ENCODE measurements at regions not wholly inside any gene's neighbourhood (a gene's known extent, or its start where the extent isn't known, plus 50 kb on each side); places are given as distances from the start of the nearest gene placed in this dataset.
"Not testable (repeated sequence)": the region's sequence is repeated elsewhere in the genome, so short reads cannot be mapped to it uniquely, and the experiment has no call there.

DNA sequence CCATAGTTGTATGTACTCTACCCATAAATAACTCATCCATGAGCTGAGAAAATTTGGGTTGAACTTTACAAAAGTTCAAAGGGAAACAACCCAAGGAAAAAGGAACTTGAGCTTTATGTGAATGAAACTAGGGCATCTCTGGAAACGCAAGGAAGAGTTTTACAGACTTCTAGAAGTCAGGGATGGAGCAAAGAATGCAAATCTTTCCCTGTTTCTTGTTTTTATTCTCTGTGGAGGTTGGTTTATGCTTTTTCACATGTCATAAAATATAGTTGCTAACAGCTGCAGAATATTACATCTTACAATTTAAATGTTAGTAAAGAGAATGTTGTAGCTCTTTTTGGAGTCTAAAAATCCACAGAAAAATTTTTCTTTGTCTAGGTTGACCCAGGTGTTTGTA, 754.1 kb downstream of the PCDH7 start:
- DNase-seq (ENCODE audit: low read depth in 2 of 2): no peak

DNA sequence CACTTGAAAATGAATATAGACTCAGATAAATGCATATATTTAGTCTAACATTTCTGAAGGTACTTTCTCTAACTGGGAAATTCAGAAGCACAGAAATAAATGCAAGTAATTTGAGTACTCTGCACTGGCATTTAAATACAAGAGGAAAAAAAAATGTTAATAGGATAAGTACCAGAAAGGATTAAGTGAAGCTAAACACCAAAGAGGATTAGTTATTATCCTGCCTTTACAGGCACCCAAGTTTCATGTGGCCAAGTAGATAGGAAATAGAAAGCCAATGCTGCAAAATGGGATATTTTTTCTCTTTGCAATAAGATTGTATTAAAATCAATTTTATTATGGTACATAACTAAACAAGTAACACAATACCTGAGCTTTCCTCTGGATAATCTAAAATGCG, 762.5 kb downstream of the PCDH7 start:
- DNase-seq (ENCODE audit: low read depth in 2 of 2): no peak

DNA sequence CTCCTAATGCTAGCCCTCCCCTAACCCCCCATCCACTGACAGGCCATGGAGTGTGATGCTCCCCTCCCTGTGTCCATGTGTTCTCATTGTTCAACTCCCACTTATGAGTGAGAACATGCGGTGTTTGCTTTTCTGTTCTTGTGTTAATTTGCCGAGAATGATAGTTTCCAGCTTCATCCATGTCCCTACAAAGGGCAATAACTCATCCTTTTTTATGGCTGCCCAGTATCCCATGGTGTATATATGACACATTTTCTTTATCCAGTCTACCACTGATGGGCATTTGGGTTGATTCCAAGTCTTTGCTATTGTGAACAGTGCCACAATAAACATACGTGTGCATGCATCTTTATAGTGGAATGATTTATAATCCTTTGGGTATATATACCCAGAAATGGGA, 779.0 kb downstream of the PCDH7 start:
- not testable (repeated sequence) for DNase-seq (ENCODE audit: low read depth in 2 of 2)

DNA sequence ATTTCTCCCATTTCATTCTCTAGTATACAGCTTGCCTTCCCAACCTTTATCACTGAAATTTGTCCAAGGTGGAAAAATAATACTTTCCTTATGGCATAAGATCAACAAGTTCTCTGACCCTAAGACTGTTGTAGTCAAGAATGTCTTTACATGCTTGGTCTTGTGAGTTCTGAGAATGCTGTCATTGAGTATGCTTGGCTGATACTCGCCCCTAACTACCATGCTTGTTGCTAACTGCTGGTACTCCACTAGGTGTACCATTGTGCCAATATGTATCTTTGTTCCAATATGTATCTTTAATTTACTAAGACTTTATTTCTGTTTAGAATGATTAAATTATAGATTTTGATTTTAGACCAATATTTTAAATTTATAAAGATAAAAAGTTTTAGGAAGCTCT, 796.4 kb downstream of the PCDH7 start:
- no peak for DNase-seq (ENCODE audit: low read depth in 2 of 2)

DNA sequence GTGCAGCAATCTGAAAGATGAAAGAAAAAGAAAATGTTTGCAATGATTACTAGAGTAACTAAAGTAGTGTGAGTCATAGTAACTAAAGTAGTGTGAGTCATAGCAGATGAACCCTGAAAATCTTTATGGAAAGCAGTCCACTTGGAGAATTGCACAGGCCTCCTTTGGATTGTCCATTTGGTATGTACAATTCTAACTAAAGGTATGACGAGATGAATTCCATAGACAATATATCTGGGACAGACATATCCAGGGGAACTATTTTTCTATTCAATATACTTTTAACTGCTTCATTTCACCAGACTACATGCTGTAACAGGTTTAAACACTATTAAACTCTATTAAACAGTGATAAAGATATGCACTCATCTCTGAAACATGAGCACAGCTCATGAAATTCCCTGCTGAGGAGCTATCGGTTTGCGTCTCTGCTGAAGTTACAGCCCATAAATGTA, 798.7 kb downstream of the PCDH7 start:
- DNase-seq (ENCODE audit: low read depth in 2 of 2): peak; percentile 9 to 14

DNA sequence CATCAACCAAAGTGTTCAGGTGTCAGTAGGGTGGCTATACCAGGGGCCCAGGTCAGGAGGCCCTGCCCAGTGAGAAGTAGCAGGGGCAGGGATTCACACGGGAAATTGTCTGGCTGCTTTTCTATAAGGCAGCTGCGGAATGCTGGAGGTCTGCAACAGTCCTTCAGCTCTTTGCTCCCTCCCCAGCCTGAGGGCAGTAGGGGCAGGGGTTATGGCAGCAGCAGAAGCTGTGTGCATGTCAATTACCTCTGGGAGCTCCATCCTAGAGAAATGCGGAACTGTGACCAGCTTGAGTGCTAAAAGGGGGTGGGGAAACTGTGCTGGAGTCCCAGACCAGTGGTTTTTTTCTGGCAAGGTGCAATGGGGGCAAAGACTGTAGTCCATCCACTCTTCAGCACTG, 810.4 kb downstream of the PCDH7 start:
- no peak for DNase-seq (ENCODE audit: low read depth in 2 of 2)

DNA sequence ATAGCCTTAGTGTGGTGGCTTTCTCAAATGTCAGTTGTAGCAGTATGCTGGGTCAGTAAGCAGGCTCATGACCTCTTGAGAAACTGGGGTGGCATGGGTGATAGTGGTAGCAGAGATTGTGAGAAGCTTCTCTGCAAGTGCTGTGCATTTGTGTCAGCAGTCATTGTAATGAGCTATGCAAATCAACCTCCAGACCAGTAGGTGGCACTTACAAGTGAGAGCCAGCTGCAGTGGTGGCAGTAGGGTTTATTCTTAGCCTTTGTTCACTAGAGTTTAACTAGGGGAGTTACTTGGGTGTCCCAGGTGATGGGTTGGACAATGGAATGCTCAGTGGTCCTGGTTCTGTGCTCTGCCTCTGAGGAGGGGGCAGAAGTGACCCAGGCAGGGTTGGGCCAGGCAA, 818.7 kb downstream of the PCDH7 start:
- no peak for DNase-seq (ENCODE audit: low read depth in 2 of 2)

DNA sequence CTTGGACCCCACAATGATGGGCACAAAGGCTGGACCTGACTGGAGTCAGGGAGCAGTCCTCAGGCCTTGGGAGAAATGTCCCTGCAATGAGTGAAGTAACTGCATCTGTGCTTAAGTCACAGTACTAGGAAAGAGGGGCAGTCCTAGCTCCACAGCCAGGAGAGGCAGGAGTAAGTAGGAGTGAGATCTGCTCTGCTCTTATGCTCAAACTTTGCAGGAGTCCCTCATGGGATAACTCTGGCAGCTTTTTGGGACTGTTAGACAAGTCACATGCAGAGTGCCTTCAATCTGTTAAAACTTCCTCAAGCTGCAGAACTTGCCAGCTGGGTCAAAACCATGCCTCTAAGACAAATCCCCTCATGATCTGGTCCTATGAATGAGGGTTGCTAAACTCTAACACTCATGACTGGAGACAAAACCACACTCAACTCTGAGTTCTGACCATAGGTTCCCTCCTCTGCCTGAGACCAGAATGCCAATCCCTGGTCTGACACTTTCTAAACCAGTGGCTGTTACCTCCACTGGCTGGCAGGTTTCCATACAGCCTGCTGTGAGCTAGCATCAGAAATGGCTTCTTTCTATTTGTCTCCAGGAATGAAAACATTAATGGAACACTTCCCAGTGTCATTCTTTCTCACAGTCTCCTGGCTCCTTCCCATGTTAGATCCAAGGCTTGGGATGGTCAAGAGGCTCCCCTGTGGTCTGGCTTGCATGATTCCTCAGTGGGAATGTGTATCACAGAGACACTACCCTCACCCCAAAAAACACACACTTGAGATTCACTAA, 819.3 kb downstream of the PCDH7 start:
- DNase-seq (ENCODE audit: low read depth in 2 of 2): no peak

DNA sequence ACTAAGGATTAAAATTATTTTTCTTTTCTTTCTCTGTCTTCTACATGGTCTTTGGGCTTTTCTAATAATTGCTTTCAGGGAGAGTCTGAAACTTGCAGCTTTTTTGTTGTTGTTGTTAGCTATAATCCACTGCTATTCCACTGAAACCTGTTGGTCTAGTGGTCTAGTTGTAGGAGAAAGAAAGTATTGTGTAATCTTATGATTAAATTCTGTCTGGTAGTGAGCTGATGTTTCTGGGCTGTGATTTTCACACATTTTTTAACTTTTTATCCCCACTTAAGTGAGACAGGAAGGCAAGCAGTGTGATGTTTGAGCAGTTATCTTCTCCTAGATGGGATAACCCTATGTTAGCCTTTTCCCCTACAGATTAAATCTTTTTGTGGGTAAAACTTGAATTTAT, 825.2 kb downstream of the PCDH7 start:
- DNase-seq (ENCODE audit: low read depth in 2 of 2): no peak

DNA sequence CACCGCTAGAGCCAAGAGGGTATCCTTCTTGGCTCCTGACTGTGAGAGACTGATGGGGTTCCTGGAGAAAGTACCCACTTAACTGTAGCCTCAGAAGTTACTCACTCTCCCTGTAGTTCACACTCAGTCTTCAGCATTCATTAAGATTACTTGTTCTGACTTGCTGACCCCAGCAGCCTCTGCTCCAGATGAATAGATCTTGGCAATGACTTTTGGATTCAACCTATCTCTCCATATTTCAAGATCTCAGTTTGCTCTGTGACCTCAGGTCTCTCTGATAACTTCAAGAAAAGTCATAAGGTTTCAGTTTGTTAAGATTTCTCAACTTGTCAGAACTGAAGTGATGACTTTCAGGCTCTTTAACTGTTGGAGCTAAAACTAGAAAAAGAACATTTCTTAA, 825.6 kb downstream of the PCDH7 start:
- DNase-seq (ENCODE audit: low read depth in 2 of 2): no peak

DNA sequence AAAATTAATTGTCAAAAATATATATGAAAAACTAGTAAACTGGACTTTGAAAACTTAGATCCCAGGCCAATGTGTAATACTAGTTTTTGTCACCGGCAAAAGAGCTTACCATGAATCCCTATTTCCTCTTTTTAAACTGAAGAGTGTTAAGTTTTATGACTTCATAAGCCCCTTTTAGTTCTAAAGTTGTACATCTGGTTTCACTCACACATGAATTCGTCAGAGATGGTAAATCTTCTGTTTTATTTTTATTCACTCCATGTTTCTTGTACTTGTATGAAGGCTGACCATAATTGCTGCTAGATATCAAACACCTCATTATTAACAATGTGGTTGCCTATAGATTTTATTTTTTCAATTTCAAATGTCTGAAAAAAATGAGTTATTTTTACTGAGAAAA, 827.9 kb downstream of the PCDH7 start:
- DNase-seq (ENCODE audit: low read depth in 2 of 2): no peak

DNA sequence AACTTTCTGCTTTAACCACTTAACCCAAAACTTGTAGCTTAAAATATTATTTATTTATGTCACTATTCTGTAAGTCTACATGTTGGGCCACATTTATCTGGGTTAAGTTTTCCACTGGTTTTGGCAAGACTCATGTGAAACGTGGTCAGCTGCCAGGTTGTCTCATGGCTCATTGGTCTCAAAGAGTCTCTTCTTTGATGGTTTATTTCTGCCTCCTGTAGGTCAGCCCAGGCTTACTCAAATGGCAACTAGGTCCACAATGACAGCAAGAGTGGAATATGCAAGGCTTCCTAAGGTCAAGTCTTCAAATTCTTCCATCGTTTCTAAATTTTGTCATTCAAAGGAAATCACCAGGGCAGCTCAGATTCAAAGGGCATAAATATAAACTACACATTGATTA, 828.7 kb downstream of the PCDH7 start:
- no peak for DNase-seq (ENCODE audit: low read depth in 2 of 2)

DNA sequence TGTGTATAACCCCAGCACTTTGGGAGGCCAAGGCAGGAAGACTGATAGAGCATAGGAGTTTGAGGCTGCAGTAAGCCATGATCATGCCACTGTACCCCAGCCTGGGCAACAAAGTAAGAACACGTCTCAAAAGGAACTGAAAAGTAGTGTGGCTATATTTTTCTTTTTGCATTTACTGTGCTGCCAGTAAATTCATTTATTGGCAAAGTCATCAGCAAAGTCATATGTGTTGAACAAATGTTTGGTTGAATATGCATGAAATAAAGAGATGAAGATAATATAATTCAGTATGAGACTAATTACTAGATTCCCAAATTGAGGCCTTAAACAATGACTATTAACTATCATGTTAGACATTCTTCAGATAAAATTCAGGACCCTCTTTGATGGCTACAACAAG, 829.1 kb downstream of the PCDH7 start:
- no peak for DNase-seq (ENCODE audit: low read depth in 2 of 2)

DNA sequence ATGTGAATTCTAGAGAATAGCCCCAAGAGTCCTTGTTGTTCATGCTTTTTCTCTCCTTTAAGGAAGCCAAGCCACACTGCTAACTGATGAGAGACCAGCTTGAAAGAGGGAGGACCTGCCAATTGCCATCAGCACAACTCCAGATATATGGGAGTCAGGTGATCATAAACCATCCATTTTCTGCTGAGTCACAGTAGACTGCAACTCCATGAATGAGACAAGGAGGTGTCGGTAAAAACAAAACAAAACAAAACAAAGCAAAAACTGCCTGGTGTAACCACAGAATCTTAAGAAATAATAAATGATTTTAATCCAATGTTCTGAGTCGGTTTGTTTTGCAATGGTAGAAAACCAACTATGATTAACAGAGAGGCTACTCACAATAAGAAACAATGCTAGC, 837.3 kb downstream of the PCDH7 start:
- no peak for DNase-seq (ENCODE audit: low read depth in 2 of 2)

DNA sequence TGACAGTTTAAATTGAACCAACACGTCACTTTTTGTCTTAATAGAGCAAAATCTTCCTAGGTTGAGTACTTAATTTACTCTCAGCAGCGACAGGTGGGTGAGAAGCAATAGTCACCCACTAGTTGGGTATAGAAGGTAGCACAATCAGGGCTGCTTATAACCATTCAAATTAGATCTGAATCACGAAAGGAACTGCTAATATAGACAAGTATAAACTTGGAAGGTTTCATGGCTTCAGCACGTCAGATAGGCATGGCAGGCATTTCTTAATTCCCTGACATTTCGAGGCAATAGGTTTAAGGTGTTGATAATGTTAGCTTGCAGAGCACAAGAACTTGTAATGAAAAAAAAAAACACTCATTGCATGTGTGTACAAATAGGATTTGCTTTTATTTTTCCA, 853.4 kb downstream of the PCDH7 start:
- DNase-seq (ENCODE audit: low read depth in 2 of 2): no peak

DNA sequence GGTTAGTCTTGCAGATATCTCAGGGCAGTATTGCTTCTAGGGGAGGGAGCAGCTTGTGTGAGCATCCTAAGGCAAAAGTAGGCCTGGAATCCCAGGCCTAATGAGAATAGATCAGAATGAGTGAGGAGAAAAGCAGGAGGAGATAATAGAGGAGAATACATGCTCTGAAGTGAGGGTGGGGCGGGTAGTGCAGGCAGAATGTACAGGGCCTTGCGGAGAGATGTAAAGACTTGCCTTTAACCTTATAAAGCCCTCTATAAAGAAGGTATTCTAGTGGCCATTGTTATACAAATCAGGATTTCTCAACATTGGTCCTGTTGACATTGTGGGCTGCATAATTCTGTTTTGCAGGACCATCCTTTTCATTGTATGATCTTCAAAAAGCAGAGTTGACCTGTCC, 855.3 kb downstream of the PCDH7 start:
- no peak for DNase-seq (ENCODE audit: low read depth in 2 of 2)

DNA sequence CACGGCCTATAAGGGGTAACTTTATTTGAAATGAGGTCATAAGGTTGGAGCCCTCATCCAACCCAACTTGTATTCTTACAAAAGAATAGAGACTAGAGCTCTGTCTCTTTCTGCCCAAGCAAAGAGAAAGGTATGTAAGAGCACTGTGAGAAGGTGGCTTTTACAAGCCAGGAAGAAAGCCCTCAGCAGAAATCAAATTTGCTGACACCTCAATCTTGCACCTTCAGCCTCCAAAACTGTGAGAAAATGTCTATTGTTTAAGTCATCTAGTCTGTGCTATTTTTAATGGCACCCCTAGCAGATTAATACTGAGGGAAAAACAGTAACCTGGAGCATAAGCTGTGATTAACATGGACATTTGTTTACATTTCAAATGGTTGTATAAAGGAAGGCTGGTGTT, 860.7 kb downstream of the PCDH7 start:
- no peak for DNase-seq (ENCODE audit: low read depth in 2 of 2)

DNA sequence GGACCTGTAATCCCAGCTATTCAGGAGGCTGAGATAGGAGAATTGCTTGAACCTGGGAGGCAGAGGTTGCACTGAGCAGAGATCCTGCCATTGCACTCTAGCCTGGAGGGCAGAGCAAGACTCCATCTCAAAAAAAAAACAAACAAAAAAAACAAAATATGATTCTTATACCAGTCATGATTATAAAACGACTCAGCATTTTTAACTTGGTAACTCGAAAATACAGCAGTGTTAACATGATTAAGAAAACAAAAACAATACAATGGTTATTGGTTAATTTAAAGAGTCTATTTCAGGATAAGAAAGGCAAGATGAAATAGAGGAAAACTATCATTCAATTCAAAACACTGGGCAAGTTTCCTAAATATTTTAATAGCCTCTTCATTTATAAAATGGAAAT, 865.3 kb downstream of the PCDH7 start:
- no peak for DNase-seq (ENCODE audit: low read depth in 2 of 2)

DNA sequence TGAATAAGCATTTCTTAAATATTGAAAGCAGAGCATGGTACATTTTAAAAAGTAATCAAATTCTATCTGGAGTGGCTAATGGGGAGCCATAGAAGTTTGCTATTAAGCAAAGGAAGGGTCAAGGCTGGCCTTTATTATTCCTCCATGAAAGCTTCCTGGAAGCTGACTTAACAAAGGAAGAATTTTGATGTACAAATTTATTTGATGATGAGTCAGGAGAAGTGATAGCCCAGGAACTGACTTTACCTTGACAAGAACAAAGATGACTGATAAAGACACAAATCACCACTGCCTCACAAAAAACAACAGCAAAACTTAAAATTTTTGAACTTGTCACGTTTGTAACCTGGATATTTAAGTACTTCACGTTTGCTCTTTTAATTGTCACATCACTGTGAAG, 872.1 kb downstream of the PCDH7 start:
- no peak for DNase-seq (ENCODE audit: low read depth in 2 of 2)

DNA sequence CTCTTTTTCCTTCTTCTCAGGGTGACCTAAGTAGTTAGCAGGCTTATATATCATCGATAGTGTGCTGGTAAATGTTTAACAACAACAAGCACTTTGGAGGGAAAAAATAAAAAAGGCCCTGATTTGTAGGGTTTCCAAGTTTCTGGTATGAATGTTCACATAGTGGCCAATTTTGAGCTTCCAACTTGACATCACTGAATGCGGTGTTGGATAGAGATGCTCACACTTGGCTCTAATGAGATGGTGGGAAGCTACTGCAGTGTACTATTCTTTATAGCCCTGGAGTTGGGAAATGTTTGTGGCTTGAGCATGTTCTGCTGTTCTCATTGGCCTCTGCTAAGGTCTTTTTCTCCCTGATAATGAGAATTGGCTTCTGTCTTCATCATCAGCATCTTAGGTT, 875.3 kb downstream of the PCDH7 start:
- no peak for DNase-seq (ENCODE audit: low read depth in 2 of 2)

DNA sequence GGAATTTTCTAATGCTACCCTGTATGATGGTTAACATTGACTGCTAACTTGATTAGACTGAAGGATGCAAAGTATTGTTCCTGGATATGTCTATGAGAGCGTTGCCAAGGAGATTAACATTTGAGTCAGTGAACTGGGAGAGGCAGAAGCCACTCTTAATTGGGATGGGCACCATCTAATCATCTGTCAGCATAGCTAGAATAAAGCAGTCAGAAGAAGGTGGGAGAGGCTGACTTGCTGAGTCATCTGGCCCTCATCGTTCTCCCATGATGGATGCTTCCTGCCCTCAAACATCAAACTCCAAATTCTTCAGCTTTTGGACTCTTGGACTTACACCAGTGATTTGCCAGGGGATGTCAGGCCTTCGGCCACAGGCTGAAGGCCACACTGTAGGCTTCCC, 878.5 kb downstream of the PCDH7 start:
- no peak for DNase-seq (ENCODE audit: low read depth in 2 of 2)

DNA sequence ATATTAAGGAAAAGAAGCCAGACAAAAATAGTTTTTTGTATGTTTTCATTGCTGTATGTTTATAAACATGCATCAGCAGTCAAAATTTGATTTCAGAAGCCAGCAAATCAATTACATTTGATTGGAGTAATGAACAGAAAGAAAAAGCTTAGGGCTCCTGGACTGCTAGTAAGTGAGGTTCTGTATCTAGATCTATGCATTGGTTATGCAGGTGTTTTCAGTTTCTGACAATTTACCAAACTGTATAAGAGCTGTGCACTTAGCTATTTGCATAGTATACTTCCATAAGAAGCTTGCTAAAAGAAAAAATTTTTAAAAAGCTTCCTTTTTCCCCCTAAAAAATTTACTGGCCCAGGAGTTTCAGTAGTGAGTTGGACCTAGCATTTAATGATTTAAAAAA, 881.6 kb downstream of the PCDH7 start:
- no peak for DNase-seq (ENCODE audit: low read depth in 2 of 2)

DNA sequence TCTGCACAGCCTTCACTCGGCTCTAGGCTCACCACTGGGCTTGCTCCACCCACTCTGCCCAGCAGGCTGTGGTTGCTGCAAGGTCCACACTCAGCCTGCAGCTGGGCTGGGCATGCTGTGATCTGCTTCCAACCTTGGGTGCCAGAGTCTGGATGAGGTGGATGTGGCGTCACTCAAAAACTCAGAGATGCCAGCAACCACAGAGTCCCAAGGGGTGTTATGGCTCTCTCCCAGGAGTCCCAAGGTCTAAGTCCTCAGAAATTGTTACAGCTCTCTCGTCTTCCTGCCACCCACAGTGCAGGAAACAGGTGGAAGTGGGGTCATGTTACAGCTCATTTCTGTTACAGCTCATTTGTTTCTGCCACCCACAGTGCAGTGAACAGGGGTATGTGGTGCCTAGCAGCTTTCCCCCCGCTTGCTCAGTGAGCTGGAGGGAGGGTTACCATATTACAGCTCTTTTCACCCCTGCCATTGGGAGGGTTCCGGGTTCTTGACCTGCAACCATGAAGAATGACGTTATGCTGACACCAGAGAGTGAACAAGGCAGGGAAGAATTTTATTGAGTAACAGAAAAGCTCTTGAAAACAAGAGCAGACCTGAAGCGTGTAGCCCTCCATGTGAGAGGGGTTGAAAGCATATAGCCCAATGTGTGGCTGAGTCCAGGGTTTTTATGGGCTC, 893.9 kb downstream of the PCDH7 start:
- no peak for DNase-seq (ENCODE audit: low read depth in 2 of 2)

DNA sequence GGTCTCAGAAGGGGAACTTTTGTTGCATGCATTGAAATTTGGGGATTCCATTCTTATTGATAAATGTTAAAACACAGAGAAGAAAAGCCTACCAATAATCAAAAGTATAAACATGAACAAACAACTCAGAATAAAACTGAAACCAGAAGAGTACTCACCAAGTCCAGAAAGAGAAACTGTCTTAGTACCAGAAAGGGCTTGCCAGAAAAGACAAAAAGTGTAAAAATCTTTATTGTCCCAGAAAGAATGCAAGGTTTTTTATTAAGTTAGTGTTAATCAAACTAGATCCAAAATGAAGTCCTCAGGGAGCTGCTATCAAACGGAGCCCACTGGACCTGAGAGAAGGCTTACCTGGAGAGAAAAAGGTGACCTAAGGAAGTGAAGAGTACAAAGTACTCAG, 897.5 kb downstream of the PCDH7 start:
- DNase-seq (ENCODE audit: low read depth in 2 of 2): no peak

Measured in fibroblast of skin of left biceps (primary cell).